ENCODE measurements at regions not wholly inside any gene's neighbourhood (a gene's known extent, or its start where the extent isn't known, plus 50 kb on each side); places are given as distances from the start of the nearest gene placed in this dataset.

- Histone ChIP-seq H3F3A (ENCODE audit: control insufficient read depth, insufficient read depth) (no peaks in the 10 kb centered on the region), H3K4me1 (ENCODE audit: control insufficient read depth, low read length) (no peaks in the 10 kb centered on the region), H3K36me3 (ENCODE audit: control insufficient read depth, low read length) (no peaks in the 10 kb centered on the region), H3K9me3 (ENCODE audit: control insufficient read depth, insufficient read depth, low read length) (no peaks in the 10 kb centered on the region), H3K4me3 (ENCODE audit: low read length) (no peak overlapping the region), H3K27me3 (ENCODE audit: control insufficient read depth, low read length) (no peaks in the 10 kb centered on the region), H3K9me2 (replicated peaks; ENCODE audit: control insufficient read depth, low read length) (no peaks in the 10 kb centered on the region), H3K4me2 (ENCODE audit: low read length) (no peak overlapping the region), H4K20me1 (ENCODE audit: control insufficient read depth, insufficient read depth, low read depth, low read length) (no peaks in the 10 kb centered on the region), H3K79me2 (ENCODE audit: control insufficient read depth, low read length) (no peaks in the 10 kb centered on the region), H3K27ac (ENCODE audit: low read depth, low read length) (no peak overlapping the region)
- TF ChIP-seq EZH2phosphoT487 (IDR thresholded peaks at IDR 0.05; ENCODE audit: borderline replicate concordance, low read length) (no peak), CTCF (IDR thresholded peaks at IDR 0.05; ENCODE audit: low read depth, low read length, poor library complexity, severe bottlenecking) (no peak)
Measured at GRCh38 chr2:23297112-23297511, 87.9 kb upstream of the KLHL29 start.

- H3K9me2 ChIP-seq (replicated peaks; ENCODE audit: control insufficient read depth, low read length): no peaks in the 10 kb centered on the region
- no peak overlapping the region for H3K4me3 ChIP-seq (ENCODE audit: low read length)
- no peaks in the 10 kb centered on the region for H3K27me3 ChIP-seq (ENCODE audit: control insufficient read depth, low read length)
- no peaks in the 10 kb centered on the region for H3K36me3 ChIP-seq (ENCODE audit: control insufficient read depth, low read length)
- H3K4me1 ChIP-seq (ENCODE audit: control insufficient read depth, low read length): no peaks in the 10 kb centered on the region
- no peaks in the 10 kb centered on the region for H4K20me1 ChIP-seq (ENCODE audit: control insufficient read depth, insufficient read depth, low read depth, low read length)
- TF ChIP-seq CTCF (IDR thresholded peaks at IDR 0.05; ENCODE audit: low read depth, low read length, poor library complexity, severe bottlenecking) (no peak), EZH2phosphoT487 (IDR thresholded peaks at IDR 0.05; ENCODE audit: borderline replicate concordance, low read length) (no peak)
- no peak overlapping the region for H3K4me2 ChIP-seq (ENCODE audit: low read length)
- no peaks in the 10 kb centered on the region for H3K79me2 ChIP-seq (ENCODE audit: control insufficient read depth, low read length)
- no peaks in the 10 kb centered on the region for H3F3A ChIP-seq (ENCODE audit: control insufficient read depth, insufficient read depth)
- no peak overlapping the region for H3K27ac ChIP-seq (ENCODE audit: low read depth, low read length)
- no peaks in the 10 kb centered on the region for H3K9me3 ChIP-seq (ENCODE audit: control insufficient read depth, insufficient read depth, low read length)
Measured at GRCh38 chr2:23298551-23298950, 86.4 kb upstream of the KLHL29 start.

- no peak overlapping the region for H3K4me2 ChIP-seq (ENCODE audit: low read length)
- no peaks in the 10 kb centered on the region for H3K9me2 ChIP-seq (replicated peaks; ENCODE audit: control insufficient read depth, low read length)
- no peak overlapping the region for H3K27ac ChIP-seq (ENCODE audit: low read depth, low read length)
Measured at GRCh38 chr2:23299476-23300195, 85.3 kb upstream of the KLHL29 start.

More at GRCh38 chr2:23299476-23300195, 85.3 kb upstream of the KLHL29 start:
- H3K4me1 ChIP-seq (ENCODE audit: control insufficient read depth, low read length): no peaks in the 10 kb centered on the region
- no peaks in the 10 kb centered on the region for H3K9me3 ChIP-seq (ENCODE audit: control insufficient read depth, insufficient read depth, low read length)
- no peak for TF ChIP-seq EZH2phosphoT487 (IDR thresholded peaks at IDR 0.05; ENCODE audit: borderline replicate concordance, low read length)
- TF ChIP-seq CTCF (IDR thresholded peaks at IDR 0.05; ENCODE audit: low read depth, low read length, poor library complexity, severe bottlenecking): no peak
- no peaks in the 10 kb centered on the region for H3K36me3 ChIP-seq (ENCODE audit: control insufficient read depth, low read length)
- no peak overlapping the region for H3K4me3 ChIP-seq (ENCODE audit: low read length)
- no peaks in the 10 kb centered on the region for H3K27me3 ChIP-seq (ENCODE audit: control insufficient read depth, low read length)
- H4K20me1 ChIP-seq (ENCODE audit: control insufficient read depth, insufficient read depth, low read depth, low read length): no peaks in the 10 kb centered on the region
- no peaks in the 10 kb centered on the region for H3K79me2 ChIP-seq (ENCODE audit: control insufficient read depth, low read length)
- H3F3A ChIP-seq (ENCODE audit: control insufficient read depth, insufficient read depth): no peaks in the 10 kb centered on the region
